GM18505 (cell line): ENCODE measurements at regions not wholly inside any gene's neighbourhood (a gene's known extent, or its start where the extent isn't known, plus 50 kb on each side); places are given as distances from the start of the nearest gene placed in this dataset.

Experiments
- ATAC-seq: cut with Tn5 transposase; IDR thresholded peaks from one replicate; pipeline ENCODE4 v1.9.1; 2021; ENCODE audit not compliant: unreplicated experiment
- POLR2A ChIP-seq: IDR thresholded peaks from 4 replicates; pipeline ENCODE4 v1.6.1; 2011; ENCODE audit warnings: borderline replicate concordance; ENCODE audit not compliant: insufficient read depth, insufficient read length; ENCODE audit errors: extremely low read depth

DNA sequence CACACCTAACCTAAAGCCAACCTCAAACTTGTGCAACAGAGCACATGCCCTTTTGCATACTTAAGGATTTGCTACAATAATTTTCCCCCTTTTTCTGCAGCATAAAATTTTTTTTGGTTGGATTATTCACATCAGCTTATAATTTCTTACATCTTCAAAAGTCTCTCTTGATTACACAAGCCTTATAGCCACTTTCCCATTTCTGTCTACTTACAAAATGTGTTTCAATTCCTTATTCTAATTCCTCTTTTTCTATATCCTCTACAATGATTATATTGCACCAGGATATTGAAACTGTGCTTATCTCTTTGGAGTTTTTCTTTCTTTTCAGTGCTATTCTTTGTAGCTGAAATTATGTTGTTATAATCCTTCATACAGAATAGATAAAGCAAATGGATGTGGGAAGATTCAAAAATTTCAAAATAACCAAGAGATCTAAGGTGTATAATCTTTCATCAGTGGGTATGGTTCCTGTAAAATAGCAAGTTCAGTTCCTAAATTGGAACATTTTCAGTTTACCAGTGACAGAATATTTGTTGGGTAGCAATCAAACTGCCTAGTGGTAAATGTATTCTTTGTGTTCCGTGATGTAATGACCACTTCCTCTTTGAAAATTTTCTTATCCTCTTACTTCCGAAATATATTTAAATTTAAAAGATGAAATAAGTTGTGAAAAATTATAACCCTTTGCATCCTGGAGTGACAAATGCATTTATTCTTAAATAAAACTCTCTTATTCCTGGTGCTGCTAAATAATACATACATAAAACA is 386.8 kb upstream of the CHD1 start:
- no peak for ATAC-seq
- no peak for TF ChIP-seq POLR2A

DNA sequence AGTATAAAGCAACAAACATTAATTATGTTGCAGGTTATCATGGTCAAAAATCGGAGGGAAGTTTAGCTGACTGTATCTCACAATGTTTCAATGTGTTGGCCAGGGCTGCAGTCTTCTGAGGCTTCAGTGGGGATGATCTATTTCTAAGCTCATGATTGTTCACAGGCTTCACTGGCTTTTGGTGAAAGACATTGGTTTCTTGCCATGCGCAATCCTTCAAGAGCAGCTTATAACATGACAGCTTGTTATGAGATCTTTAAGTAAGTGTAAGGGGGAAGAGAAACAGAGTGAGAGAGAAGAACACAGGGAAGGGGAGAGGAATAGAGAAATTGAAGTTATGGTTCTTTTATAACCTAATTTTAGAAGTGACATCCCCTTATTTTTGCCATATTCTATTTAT is 385.9 kb upstream of the CHD1 start:
- no peak for ATAC-seq
- no peak for TF ChIP-seq POLR2A

DNA sequence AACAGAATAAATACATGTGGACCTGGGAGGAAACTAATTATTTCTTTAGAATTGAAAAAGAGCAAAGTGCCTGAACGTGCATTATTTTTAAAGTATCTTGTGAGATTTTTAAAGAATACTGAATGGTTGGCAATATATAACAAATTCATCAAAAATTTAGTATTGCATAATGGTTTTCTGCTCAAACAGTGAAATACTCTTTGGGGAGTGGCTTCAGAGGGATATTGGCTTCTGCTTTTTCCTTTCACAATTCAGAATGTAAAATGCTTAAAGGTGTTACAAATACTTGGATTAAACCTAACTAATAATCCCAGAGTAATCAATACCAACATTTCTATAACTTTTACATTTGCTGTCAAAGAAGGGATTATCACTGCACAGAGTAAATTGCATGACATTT is 379.3 kb upstream of the CHD1 start:
- no peak for TF ChIP-seq POLR2A
- no peak for ATAC-seq

DNA sequence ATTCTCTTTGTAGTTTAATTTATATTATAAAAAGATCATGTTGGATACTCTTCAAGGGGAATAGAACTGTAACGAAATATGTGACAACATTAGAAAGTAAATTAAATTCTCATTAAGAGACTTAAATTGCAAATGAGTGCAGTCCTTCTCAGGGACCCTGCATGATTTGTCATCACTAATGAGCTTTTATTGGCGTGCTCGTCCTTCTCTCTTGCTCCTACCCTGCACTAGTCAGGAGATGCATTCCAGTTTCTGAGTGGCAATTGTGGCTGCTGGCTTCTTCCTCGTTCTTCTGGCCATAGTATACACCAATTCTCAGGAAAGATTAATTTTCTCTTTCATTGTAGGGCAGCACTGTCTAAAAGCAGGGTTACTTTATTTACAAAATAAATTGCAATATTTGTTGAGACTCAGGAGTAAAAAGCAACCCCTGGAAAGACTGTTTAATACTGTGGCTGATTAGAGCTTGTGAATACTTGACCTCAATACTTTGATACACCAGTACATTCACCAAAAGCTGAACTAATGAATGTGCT is 376.3 kb upstream of the CHD1 start:
- ATAC-seq, result no peak
- no peak for TF ChIP-seq POLR2A

DNA sequence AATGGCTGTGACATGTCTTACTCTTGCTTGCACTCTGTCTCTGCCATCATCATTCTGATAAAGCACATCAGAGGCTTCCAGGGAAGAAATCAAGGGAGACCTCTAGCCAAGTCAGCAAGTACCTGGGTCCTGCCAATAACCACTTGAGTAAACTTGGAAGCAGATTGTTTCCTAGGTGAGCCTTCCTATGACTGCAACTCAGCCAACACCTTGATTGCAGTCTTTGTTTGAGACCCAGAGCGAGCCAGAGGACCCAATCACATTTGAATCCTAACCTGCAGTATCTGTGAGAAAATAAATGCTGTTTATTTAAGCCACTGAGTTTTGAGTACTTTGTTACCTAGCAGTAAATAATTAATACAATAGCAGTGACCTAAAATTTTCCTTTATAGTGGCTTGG is 356.8 kb upstream of the CHD1 start:
- TF ChIP-seq POLR2A, result no peak
- ATAC-seq, result no peak

DNA sequence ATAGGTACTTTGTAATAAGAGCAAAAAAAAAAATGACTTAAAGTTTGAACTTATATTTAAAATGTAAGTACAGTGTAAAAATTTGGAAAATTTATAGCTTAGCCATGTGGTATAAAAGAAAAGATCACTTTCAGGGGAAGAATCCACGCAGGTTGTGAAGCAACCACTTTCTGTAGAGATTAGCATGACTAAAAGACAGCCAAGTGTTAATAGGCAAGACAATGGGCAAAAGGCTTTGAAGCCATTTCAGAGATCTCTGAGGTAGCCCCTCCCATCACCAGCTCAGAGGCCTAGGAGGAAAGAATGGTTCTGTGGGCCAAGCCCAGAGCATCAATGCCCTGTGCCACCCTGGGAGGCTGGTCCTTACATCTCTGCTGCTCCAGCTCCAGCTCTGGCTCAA is 346.3 kb upstream of the CHD1 start:
- ATAC-seq, result no peak
- no peak for TF ChIP-seq POLR2A

DNA sequence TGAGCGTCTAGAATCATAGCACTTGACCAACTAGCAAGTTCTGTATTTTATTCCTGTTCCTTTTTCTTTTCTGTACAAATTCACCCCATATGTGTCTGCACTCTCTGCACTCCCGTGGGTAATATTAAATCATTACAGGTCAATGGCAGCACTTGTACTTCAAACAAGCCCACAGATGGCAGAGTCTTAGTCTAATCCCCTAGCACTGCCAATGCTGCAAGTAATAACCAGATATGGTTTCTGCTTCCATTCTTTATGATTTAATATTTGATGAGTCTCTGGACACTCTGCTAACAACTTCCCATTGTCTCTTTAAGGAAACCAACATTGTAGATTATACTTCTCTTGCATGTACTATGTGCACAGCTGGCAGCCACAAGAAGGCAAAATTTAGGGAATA is 343.8 kb upstream of the CHD1 start:
- no peak for ATAC-seq
- TF ChIP-seq POLR2A, result no peak

DNA sequence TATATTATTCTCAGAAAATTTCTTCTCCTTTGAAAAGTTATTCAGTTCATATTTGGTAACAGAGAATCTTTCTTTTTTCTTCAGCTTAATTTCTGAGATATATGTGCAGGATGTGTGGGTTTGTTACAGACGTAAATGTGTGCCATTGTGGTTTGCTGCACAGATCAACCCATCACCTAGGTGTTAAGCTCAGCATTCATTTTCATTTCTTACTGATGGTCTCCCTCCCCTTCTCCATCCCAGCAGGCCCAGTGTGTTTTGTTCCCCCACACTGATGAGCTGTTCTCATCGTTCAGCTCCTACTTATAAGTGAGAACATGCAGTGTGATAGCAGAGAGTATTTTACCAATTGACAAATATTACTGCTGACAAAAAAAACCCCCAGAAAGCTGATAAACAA is 330.0 kb upstream of the CHD1 start:
- no peak for TF ChIP-seq POLR2A
- ATAC-seq, result no peak

DNA sequence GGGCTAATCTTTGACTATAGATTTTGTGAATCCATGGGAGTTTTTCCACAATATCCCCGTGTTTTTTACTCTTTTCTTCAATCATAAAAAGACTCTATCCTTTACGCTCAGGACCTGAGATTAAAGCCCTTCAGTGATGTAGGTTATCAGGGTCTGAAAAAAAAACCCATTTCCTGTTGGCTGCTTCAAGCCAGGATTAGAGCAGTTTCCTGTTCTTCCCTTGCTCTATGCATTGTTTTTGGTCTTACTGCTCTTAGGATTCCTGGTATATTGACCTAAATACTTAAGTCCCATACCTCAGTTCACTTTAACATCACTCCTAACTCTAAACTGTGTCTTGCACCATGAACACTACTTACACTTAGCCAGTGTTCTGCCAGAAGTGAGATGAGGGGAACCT is 319.3 kb upstream of the CHD1 start:
- ATAC-seq, result no peak
- no peak for TF ChIP-seq POLR2A

DNA sequence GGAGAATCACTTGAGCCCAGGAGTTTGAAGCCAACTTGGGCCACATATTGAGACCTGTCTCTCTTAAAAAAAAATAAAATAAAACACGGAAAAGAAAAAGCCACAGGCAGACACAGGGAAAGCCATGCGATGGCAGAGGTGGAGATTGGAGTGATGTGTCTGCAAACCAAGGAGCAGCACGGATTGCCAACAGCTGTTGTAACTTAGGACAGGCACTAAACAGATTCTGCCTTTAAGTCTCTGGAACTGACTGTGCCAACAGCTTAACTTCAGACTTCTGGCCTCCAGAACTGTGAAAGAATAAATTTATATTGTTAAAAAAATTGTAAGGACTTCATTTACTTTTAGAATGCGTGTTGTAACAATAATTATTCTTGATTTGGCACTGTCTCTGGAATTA is 318.5 kb upstream of the CHD1 start:
- no peak for ATAC-seq
- no peak for TF ChIP-seq POLR2A

DNA sequence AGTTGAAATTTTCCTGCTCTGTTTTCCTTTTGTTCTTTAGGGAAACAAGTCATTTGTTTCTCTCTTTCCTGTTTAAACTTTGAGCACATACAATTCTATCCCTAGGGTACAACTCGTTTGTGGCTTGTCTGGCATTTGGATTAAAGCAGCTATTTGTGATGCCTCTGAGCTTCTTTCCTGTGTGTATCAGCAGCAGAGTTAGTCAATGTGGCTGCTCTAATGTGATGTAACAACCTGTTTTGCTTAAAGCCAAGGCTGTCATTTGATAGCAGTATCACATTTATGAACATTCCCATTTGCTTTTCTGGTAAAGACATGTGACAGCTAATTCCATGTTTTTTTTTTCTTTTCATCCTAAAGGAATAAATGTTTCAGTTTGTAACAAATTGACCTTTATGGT is 314.3 kb upstream of the CHD1 start:
- TF ChIP-seq POLR2A, result no peak
- no peak for ATAC-seq

DNA sequence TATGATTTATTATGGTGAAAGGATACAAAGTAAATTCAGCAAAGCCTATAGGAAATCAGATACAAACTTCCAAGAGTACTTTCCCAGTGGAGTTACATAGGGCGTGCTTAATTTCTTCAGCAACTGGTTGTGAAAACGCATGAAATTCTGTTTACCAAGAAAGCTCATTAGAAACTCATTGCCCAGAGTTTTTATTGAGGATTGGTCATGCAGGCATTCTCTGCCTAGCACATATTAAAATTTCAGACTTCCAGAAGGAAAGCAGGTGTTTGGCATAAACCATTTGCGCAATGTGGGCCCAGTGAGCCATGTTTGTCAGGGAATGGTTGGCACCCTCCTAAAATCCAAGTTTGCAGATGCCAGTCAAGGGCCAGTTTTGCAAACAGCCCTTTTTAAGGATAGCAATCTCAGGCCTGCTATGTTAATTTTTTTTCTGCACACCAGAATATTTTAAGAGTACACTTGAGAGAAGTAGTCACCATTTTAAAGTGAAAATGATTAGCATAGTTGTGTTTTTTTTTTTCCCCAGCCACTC is 311.1 kb upstream of the CHD1 start:
- no peak for ATAC-seq
- TF ChIP-seq POLR2A, result no peak

DNA sequence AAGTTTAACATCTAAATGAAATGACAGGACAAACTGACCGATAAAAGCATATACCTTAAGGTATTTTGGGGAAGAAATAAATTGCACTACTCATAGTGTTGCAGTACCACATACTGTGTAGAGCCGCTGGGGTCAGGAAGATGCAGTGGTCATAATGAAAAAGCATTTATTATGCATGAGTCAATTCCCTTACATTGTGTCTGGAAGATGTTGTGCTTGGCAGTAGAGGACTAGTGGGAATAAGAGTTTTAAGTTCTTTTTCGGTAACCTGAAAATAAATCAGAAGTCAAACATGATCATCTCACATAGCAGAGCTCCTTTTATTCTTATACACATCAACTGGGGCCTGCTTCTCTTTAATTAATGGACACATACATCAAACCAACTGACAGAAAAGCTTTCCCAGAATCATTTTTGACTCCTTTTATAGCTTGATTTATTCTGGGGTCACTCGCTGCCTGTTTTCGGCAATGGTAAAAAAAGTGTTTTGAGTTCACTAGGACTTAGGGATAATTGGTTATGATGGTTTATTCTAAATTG is 262.5 kb upstream of the CHD1 start:
- no peak for TF ChIP-seq POLR2A

DNA sequence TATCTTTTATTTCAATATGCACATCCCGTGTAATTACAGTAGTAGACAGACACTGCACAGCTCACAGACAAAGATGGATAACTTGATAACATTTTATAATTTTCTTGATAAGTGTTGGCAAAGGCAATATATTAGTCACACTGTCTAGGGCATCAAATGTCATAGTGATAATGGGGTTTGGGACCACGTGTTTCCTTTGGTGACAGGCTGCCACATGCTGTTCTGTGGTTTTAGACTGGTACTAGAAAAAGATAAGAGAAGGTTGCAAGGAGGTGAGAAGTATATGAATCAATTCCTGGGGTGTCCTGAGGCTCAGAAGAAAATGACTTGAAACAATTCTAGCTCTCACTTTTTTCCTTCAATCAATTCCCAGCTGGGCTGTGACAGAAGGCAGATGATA is 258.8 kb upstream of the CHD1 start:
- TF ChIP-seq POLR2A, result no peak
- no peak for ATAC-seq

More for the DNA sequence above, 262.5 kb upstream of the CHD1 start:
- no peak for ATAC-seq
